GM12874 (cell line): ENCODE measurements at regions not wholly inside any gene's neighbourhood (a gene's known extent, or its start where the extent isn't known, plus 50 kb on each side); places are given as distances from the start of the nearest gene placed in this dataset.

Experiments
- CTCF ChIP-seq: IDR thresholded peaks from 2 replicates; pipeline ENCODE4 v1.5.1; 2011; ENCODE audit warnings: low read depth, mild to moderate bottlenecking, control low read depth, low read length, moderate library complexity; ENCODE audit not compliant: insufficient read depth

GRCh38 chr3:178181088-178181487 is 355.1 kb upstream of the KCNMB2 start:
- no peak for TF ChIP-seq CTCF

DNA sequence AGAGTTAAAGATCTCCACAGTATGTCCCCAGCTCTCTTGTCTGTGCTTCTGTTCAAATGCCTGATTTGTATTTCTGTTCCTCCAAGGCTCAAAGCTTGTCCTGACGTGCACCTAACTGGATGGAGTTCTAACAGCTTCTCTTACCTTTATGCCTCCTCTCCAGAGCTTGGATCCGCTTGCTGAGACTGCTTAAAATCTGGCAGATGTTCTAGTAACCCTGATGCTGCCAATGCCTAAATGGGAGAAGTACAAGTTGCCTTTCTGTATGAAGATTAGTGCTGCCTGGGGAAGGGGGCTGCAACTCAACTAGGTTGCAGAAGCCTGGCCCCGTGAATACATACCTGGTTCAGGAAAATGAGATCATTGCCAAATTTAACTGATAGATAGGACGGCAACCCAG is 354.5 kb upstream of the KCNMB2 start:
- TF ChIP-seq CTCF, result no peak

DNA sequence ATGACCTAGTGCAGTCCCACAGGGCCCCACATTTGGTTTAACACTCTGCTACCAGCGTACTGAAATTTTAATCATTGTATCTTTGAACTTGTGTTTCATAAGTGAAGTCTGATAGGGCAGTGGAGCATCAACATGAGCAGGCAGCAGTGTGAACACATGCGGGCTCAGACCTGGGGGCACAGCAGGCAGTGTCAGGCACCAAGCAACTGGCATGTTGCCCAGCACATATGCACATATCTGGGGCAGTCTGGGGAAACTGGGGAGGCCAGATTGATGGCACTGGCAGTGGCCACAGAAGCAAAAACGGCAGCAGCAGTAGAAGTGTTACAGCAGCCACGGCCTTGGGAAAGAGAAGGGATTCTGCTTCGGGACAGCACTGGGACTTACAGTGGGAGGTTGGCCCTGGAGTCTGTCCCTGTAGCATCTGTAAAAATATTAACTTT is 353.9 kb upstream of the KCNMB2 start:
- no peak for TF ChIP-seq CTCF

- no peak for TF ChIP-seq CTCF
These were observed 351.4 kb upstream of the KCNMB2 start for GRCh38 chr3:178184833-178185232.

- TF ChIP-seq CTCF, result no peak
These were observed 349.6 kb upstream of the KCNMB2 start for GRCh38 chr3:178186666-178187065.

- no peak for TF ChIP-seq CTCF
These were observed 346.4 kb upstream of the KCNMB2 start for GRCh38 chr3:178189854-178190253.

- no peak for TF ChIP-seq CTCF
These were observed 342.4 kb upstream of the KCNMB2 start for GRCh38 chr3:178193846-178194245.

GRCh38 chr3:178194539-178194938 is 341.7 kb upstream of the KCNMB2 start:
- TF ChIP-seq CTCF, result no peak
